ENCODE measurements at regions not wholly inside any gene's neighbourhood (a gene's known extent, or its start where the extent isn't known, plus 50 kb on each side); places are given as distances from the start of the nearest gene placed in this dataset.

DNA sequence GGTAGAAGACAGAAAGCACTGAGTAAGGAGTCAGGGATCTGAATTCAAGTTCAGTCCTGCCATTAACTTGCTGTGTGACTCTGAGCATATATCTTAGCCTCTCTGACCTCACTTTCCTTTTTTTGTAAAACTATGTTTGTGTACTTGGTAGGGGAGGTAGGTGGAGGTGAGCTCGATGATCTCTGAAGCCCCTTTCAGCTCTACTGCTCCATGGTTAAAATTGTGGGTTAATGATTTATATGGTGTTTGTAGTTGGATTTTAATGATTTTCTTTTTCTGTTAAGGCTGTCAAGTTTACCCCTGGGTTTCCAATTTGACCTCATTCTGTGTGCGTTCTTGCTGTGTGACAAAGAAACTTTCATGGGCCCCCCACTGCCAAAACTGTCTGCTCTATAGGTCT, 124.1 kb downstream of the CD164 start:
- intact Hi-C loops (cut with micrococcal nuclease; ENCODE audit: unreplicated experiment), result no loop called here
- Histone ChIP-seq H3K4me3 (ENCODE audit: low read depth in 2 of 2, low read length in 2 of 2) (no peak overlapping the region), H3K27me3 (ENCODE audit: control insufficient read depth, insufficient read depth, low read length) (peaks cover 9% of the 10 kb centered on the region; the same call in 1 of the 2 replicates), H3K36me3 (ENCODE audit: control insufficient read depth, insufficient read depth, low read length) (no peaks in the 10 kb centered on the region), H3K4me1 (ENCODE audit: control insufficient read depth, insufficient read depth, low read length) (no peaks in the 10 kb centered on the region), H3K27ac (ENCODE audit: low read length) (no peak overlapping the region), H3K9me3 (ENCODE audit: control insufficient read depth, insufficient read depth, low read depth, low read length) (no peaks in the 10 kb centered on the region)
- DNase-seq (ENCODE audit: low read depth, low spot score) (no peak), ATAC-seq (no peak)
- ChIA-PET CTCF (no interaction called here), POLR2A (interaction anchor here (0.5 kb wide), 1 partner anchor 102 kb away, joined by 3 read pairs; no protein-coding TSS in a partner anchor)
- in situ Hi-C loops (cut with HindIII; ENCODE audit: low pct_unique_long_range_greater_than_20kb, low sequenced_read_pairs), result no loop called here
- no TSS peak for BruUV-seq (replicated peaks)
- TF ChIP-seq, protein P1, sequence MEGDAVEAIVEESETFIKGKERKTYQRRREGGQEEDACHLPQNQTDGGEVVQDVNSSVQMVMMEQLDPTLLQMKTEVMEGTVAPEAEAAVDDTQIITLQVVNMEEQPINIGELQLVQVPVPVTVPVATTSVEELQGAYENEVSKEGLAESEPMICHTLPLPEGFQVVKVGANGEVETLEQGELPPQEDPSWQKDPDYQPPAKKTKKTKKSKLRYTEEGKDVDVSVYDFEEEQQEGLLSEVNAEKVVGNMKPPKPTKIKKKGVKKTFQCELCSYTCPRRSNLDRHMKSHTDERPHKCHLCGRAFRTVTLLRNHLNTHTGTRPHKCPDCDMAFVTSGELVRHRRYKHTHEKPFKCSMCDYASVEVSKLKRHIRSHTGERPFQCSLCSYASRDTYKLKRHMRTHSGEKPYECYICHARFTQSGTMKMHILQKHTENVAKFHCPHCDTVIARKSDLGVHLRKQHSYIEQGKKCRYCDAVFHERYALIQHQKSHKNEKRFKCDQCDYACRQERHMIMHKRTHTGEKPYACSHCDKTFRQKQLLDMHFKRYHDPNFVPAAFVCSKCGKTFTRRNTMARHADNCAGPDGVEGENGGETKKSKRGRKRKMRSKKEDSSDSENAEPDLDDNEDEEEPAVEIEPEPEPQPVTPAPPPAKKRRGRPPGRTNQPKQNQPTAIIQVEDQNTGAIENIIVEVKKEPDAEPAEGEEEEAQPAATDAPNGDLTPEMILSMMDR (IDR thresholded peaks at IDR 0.05), result no peak
- TF ChIP-seq POLR2AphosphoS5 (IDR thresholded peaks at IDR 0.05; ENCODE audit: low read depth, low read length), result no peak
- TF ChIP-seq TCF7L2 (IDR thresholded peaks at IDR 0.05; ENCODE audit: low read depth, low read length), result no peak
- TF ChIP-seq, protein P2, sequence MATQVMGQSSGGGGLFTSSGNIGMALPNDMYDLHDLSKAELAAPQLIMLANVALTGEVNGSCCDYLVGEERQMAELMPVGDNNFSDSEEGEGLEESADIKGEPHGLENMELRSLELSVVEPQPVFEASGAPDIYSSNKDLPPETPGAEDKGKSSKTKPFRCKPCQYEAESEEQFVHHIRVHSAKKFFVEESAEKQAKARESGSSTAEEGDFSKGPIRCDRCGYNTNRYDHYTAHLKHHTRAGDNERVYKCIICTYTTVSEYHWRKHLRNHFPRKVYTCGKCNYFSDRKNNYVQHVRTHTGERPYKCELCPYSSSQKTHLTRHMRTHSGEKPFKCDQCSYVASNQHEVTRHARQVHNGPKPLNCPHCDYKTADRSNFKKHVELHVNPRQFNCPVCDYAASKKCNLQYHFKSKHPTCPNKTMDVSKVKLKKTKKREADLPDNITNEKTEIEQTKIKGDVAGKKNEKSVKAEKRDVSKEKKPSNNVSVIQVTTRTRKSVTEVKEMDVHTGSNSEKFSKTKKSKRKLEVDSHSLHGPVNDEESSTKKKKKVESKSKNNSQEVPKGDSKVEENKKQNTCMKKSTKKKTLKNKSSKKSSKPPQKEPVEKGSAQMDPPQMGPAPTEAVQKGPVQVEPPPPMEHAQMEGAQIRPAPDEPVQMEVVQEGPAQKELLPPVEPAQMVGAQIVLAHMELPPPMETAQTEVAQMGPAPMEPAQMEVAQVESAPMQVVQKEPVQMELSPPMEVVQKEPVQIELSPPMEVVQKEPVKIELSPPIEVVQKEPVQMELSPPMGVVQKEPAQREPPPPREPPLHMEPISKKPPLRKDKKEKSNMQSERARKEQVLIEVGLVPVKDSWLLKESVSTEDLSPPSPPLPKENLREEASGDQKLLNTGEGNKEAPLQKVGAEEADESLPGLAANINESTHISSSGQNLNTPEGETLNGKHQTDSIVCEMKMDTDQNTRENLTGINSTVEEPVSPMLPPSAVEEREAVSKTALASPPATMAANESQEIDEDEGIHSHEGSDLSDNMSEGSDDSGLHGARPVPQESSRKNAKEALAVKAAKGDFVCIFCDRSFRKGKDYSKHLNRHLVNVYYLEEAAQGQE (IDR thresholded peaks at IDR 0.05; ENCODE audit: insufficient read depth in 1 of 2, low read depth in 2 of 2, low read length in 1 of 2), result no peak
- no peak for TF ChIP-seq SIN3A (IDR thresholded peaks at IDR 0.05; ENCODE audit: borderline replicate concordance, insufficient read depth, low read depth, low read length)

DNA sequence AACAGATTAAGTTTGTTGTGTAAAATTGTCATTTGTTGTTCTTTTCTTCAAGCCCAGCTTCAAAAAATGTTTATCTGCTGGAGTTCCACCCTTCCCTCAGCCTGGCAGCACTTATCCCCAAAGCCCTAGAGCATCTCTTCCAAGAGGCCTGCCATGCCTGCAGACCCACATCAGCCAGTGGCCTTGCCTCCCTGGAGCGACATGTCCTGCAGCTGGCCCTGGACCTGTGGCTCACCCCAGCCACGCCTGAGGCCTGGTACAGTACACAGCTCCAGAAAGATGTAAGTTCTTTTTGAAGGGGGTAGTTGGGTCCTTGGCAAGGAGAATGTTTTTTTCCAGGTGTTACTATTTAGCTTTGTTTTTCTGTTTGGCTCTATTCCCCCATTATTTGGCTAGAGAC, 124.8 kb downstream of the CD164 start:
- ChIA-PET CTCF (no interaction called here), POLR2A (interaction anchor here (0.5 kb wide), 1 partner anchor 101 kb away, joined by 3 read pairs; no protein-coding TSS in a partner anchor)
- BruUV-seq (replicated peaks), result no TSS peak
- Histone ChIP-seq H3K36me3 (ENCODE audit: control insufficient read depth, insufficient read depth, low read length) (no peaks in the 10 kb centered on the region), H3K27ac (ENCODE audit: low read length) (no peak overlapping the region), H3K27me3 (ENCODE audit: control insufficient read depth, insufficient read depth, low read length) (peaks cover 11% of the 10 kb centered on the region; the same call in 1 of the 2 replicates), H3K9me3 (ENCODE audit: control insufficient read depth, insufficient read depth, low read depth, low read length) (no peaks in the 10 kb centered on the region), H3K4me3 (ENCODE audit: low read depth in 2 of 2, low read length in 2 of 2) (no peak overlapping the region), H3K4me1 (ENCODE audit: control insufficient read depth, insufficient read depth, low read length) (no peaks in the 10 kb centered on the region)
- ATAC-seq, result no peak
- intact Hi-C loops (cut with micrococcal nuclease; ENCODE audit: unreplicated experiment) (no loop called here), in situ Hi-C loops (cut with HindIII; ENCODE audit: low pct_unique_long_range_greater_than_20kb, low sequenced_read_pairs) (no loop called here)
- no peak for DNase-seq (ENCODE audit: low read depth, low spot score)
- TF ChIP-seq, protein P2 (IDR thresholded peaks at IDR 0.05; ENCODE audit: insufficient read depth in 1 of 2, low read depth in 2 of 2, low read length in 1 of 2), result no peak
- TF ChIP-seq, protein P1 (IDR thresholded peaks at IDR 0.05), result no peak
- TF ChIP-seq POLR2AphosphoS5 (IDR thresholded peaks at IDR 0.05; ENCODE audit: low read depth, low read length), result no peak
- TF ChIP-seq TCF7L2 (IDR thresholded peaks at IDR 0.05; ENCODE audit: low read depth, low read length), result no peak
- TF ChIP-seq SIN3A (IDR thresholded peaks at IDR 0.05; ENCODE audit: borderline replicate concordance, insufficient read depth, low read depth, low read length), result no peak
